Vagina (tissue), 2 donors: ENCODE measurements at regions not wholly inside any gene's neighbourhood (a gene's known extent, or its start where the extent isn't known, plus 50 kb on each side); places are given as distances from the start of the nearest gene placed in this dataset.

ENCODE experiments used
- CTCF ChIP-seq, 3 experiments: fragments of 450-650 bp in 2 of 3; fragments of 200-600 bp in 1 of 3; sonication (generic) in 1 of 3; IDR thresholded peaks; one replicate each; pipeline ENCODE4 v1.5.1; 2017 to 2019; ENCODE audit warnings: antibody characterized with exemption in 3 of 3, mild to moderate bottlenecking in 2 of 3, moderate library complexity in 2 of 3
- POLR2A ChIP-seq, 2 donors: fragments of 450-650 bp; IDR thresholded peaks; one replicate each; pipeline ENCODE4 v1.6.1; 2017; ENCODE audit warnings: antibody characterized with exemption in 2 of 2, mild to moderate bottlenecking in 2 of 2, moderate library complexity in 2 of 2

- no peak for TF ChIP-seq POLR2A (IDR thresholded peaks at IDR 0.05)
- no peak for TF ChIP-seq CTCF (IDR thresholded peaks at IDR 0.05)
Measured at GRCh38 chr5:88376728-88377127, 108.1 kb upstream of the TMEM161B start.
